H9 (cell line): ENCODE measurements at regions not wholly inside any gene's neighbourhood (a gene's known extent, or its start where the extent isn't known, plus 50 kb on each side); places are given as distances from the start of the nearest gene placed in this dataset.

Source experiments
- DNase-seq: peaks from one replicate; pipeline ENCODE4 v3.0.0-alpha.2; 2017
- H2AFZ ChIP-seq: one replicate; pipeline ENCODE4 v1.6.1; 2013; ENCODE audit warnings: mild to moderate bottlenecking, low read length, control low read depth, moderate library complexity
- H2AK5ac ChIP-seq: 2 replicates; pipeline ENCODE4 v1.6.1; 2013; ENCODE audit warnings: low read length, control low read depth, mixed read lengths; ENCODE audit not compliant: insufficient read length
- H2BK120ac ChIP-seq: one replicate; pipeline ENCODE4 v1.6.1; 2013; ENCODE audit warnings: low read depth, mild to moderate bottlenecking, low read length, control low read depth, inconsistent platforms; ENCODE audit not compliant: poor library complexity, severe bottlenecking
- H2BK12ac ChIP-seq: 2 replicates; pipeline ENCODE4 v1.6.1; 2013; ENCODE audit warnings: low read length, control low read depth, mixed read lengths, low read depth; ENCODE audit not compliant: insufficient read length
- H2BK15ac ChIP-seq: 2 replicates; pipeline ENCODE4 v1.6.1; 2013; ENCODE audit warnings: low read depth, low read length, control low read depth
- H2BK20ac ChIP-seq: one replicate; pipeline ENCODE4 v1.6.1; 2013; ENCODE audit warnings: low read depth, mild to moderate bottlenecking, low read length, control low read depth, inconsistent platforms; ENCODE audit not compliant: poor library complexity, severe bottlenecking
- H2BK5ac ChIP-seq: 2 replicates; pipeline ENCODE4 v1.6.1; 2013; ENCODE audit warnings: low read length, control low read depth, mixed read lengths; ENCODE audit not compliant: insufficient read length
- H3K14ac ChIP-seq: 2 replicates; pipeline ENCODE4 v1.6.1; 2013; ENCODE audit warnings: low read length, control low read depth; ENCODE audit not compliant: insufficient read depth
- H3K18ac ChIP-seq: 2 replicates; pipeline ENCODE4 v1.6.1; 2013; ENCODE audit warnings: low read depth, mild to moderate bottlenecking, mixed read lengths, low read length, control low read depth; ENCODE audit not compliant: insufficient read length
- H3K23ac ChIP-seq: 2 replicates; pipeline ENCODE4 v1.6.1; 2013; ENCODE audit warnings: low read length, control low read depth, mixed read lengths, low read depth; ENCODE audit not compliant: insufficient read length
- H3K23me2 ChIP-seq: 2 replicates; pipeline ENCODE4 v1.6.1; 2013; ENCODE audit warnings: low read depth, mild to moderate bottlenecking, mixed read lengths, low read length, control low read depth; ENCODE audit not compliant: insufficient read length, poor library complexity, severe bottlenecking
- H3K27ac ChIP-seq: 2 replicates; pipeline ENCODE4 v1.5.1; 2013; ENCODE audit warnings: low read length, control low read depth, mixed read lengths, low read depth; ENCODE audit not compliant: insufficient read length
- H3K27me3 ChIP-seq: 2 replicates; pipeline ENCODE4 v1.6.1; 2013; ENCODE audit warnings: low read length, control low read depth, inconsistent platforms; ENCODE audit not compliant: insufficient read depth
- H3K4ac ChIP-seq: 2 replicates; pipeline ENCODE4 v1.6.1; 2013; ENCODE audit warnings: low read depth, mild to moderate bottlenecking, control low read depth, inconsistent platforms, low read length, moderate library complexity
- H3K4me1 ChIP-seq: 2 replicates; pipeline ENCODE4 v1.6.1; 2013; ENCODE audit warnings: low read length, control low read depth, inconsistent platforms; ENCODE audit not compliant: insufficient read depth
- H3K4me2 ChIP-seq: 2 replicates; pipeline ENCODE4 v1.6.1; 2013; ENCODE audit warnings: low read length, control low read depth, mixed read lengths; ENCODE audit not compliant: insufficient read length, insufficient read depth
- H3K56ac ChIP-seq: 2 replicates; pipeline ENCODE4 v1.6.1; 2013; ENCODE audit warnings: low read depth, mild to moderate bottlenecking, mixed read lengths, low read length, control low read depth; ENCODE audit not compliant: insufficient read length
- H3K79me1 ChIP-seq: 2 replicates; pipeline ENCODE4 v1.6.1; 2013; ENCODE audit warnings: low read depth, mild to moderate bottlenecking, moderate library complexity, low read length, control low read depth, inconsistent platforms; ENCODE audit not compliant: insufficient read depth, poor library complexity, severe bottlenecking
- H3K79me2 ChIP-seq: 2 replicates; pipeline ENCODE4 v1.6.1; 2013; ENCODE audit warnings: low read length, control low read depth, inconsistent platforms; ENCODE audit not compliant: insufficient read depth
- H3K9ac ChIP-seq: 2 replicates; pipeline ENCODE4 v1.6.1; 2013; ENCODE audit warnings: low read length, control low read depth, mixed read lengths; ENCODE audit not compliant: insufficient read length; ENCODE audit errors: extremely low read depth
- H3K9me3 ChIP-seq: one replicate; pipeline ENCODE4 v1.6.1; 2013; ENCODE audit warnings: low read depth, low read length, inconsistent platforms; ENCODE audit not compliant: control insufficient read depth
- H3T11ph ChIP-seq: one replicate; pipeline ENCODE4 v1.6.1; 2013; ENCODE audit warnings: mild to moderate bottlenecking, low read length, control low read depth, inconsistent platforms
- H4K20me1 ChIP-seq: one replicate; pipeline ENCODE4 v1.6.1; 2013; ENCODE audit not compliant: control insufficient read depth, insufficient read length, insufficient read depth
- H4K5ac ChIP-seq: 2 replicates; pipeline ENCODE4 v1.6.1; 2013; ENCODE audit warnings: low read depth, mild to moderate bottlenecking, mixed read lengths, low read length, control low read depth; ENCODE audit not compliant: insufficient read length
- H4K8ac ChIP-seq: replicated peaks from 2 replicates; pipeline ENCODE4 v1.6.1; 2013; ENCODE audit warnings: low read length, control low read depth, mixed read lengths, low read depth; ENCODE audit not compliant: insufficient read length
- H4K91ac ChIP-seq: 2 replicates; pipeline ENCODE4 v1.6.1; 2013; ENCODE audit warnings: low read depth, mild to moderate bottlenecking, moderate library complexity, mixed read lengths, low read length, control low read depth; ENCODE audit not compliant: insufficient read length
- H3K27ac Mint-ChIP-seq, 3 experiments: 2 replicates in 2 of 3; 3 replicates in 1 of 3; pipeline ENCODE4 v1.8.0; 2020 to 2021; ENCODE audit warnings: mixed read lengths in 3 of 3, mild to moderate bottlenecking in 1 of 3, moderate library complexity in 1 of 3
- H3K27me3 Mint-ChIP-seq: 2 replicates; pipeline ENCODE4 v1.8.0; 2021; ENCODE audit warnings: low read depth, mild to moderate bottlenecking, moderate library complexity, mixed read lengths
- H3K36me3 Mint-ChIP-seq, 3 experiments: 2 replicates in 2 of 3; 3 replicates in 1 of 3; pipeline ENCODE4 v1.8.0; 2020 to 2021; ENCODE audit warnings: low read depth in 3 of 3, mixed read lengths in 3 of 3; ENCODE audit not compliant: insufficient read depth in 1 of 3
- H3K4me1 Mint-ChIP-seq, 2 experiments: 2 replicates each; pipeline ENCODE4 v1.8.0; 2020; ENCODE audit warnings: mixed read lengths in 2 of 2
- H3K4me3 Mint-ChIP-seq, 2 experiments: 2 replicates in 1 of 2; 3 replicates in 1 of 2; pipeline ENCODE4 v1.8.0; 2020 to 2021; ENCODE audit warnings: mild to moderate bottlenecking in 2 of 2, mixed read lengths in 2 of 2, moderate library complexity in 1 of 2
- H3K9me3 Mint-ChIP-seq, 2 experiments: 2 replicates in 1 of 2; 3 replicates in 1 of 2; pipeline ENCODE4 v1.8.0; 2020; ENCODE audit warnings: mild to moderate bottlenecking in 2 of 2, mixed read lengths in 2 of 2, moderate library complexity in 1 of 2
- CTCF ChIP-seq: fragments of 200-600 bp; sonication (generic); conservative IDR thresholded peaks from 3 replicates; pipeline ENCODE4 v1.8.0; 2021; ENCODE audit warnings: antibody characterized with exemption, mild to moderate bottlenecking
- WGBS: extraction: QIAGEN DNeasy Blood & Tissue Kit; methylation state at CpG from one replicate; pipeline ENCODE4 v1.1.7; 2013; ENCODE audit warnings: missing lambda C conversion rate, low lambda C conversion rate, mixed read lengths; ENCODE audit not compliant: insufficient read length; ENCODE audit errors: extremely low coverage; 5-methylcytosine and 5-hydroxymethylcytosine counted together

GRCh38 chr4:130154901-130155300 is 1058.9 kb downstream of the C4orf33 start:
- Mint-ChIP-seq H3K36me3 (peaks cover 5 to 10% (median 10%) of the 10 kb centered on the region in 3 experiments), H3K27me3 (no peaks in the 10 kb centered on the region; the same call in 1 of the 2 replicates), H3K9me3 (peaks cover 5 to 8% of the 10 kb centered on the region in 2 experiments), H3K4me1 (peaks cover 5 to 8% of the 10 kb centered on the region in 2 experiments), H3K27ac (peak overlapping the region in 2 of 3 experiments; percentile 25; a peak in 3 of 7 replicates), H3K4me3 (no peak overlapping the region)
- no peaks in the 10 kb centered on the region for H3K23me2 ChIP-seq
- H2BK20ac ChIP-seq: no peak overlapping the region
- no peak overlapping the region for H3T11ph ChIP-seq
- H2AK5ac ChIP-seq: no peak overlapping the region
- H2AFZ ChIP-seq: no peak overlapping the region
- H4K8ac ChIP-seq: no peak overlapping the region
- H3K14ac ChIP-seq: no peak overlapping the region
- no peak for DNase-seq
- H3K4ac ChIP-seq: no peak overlapping the region
- no peaks in the 10 kb centered on the region for H4K20me1 ChIP-seq
- no peak overlapping the region for H2BK12ac ChIP-seq
- no peaks in the 10 kb centered on the region for H3K79me2 ChIP-seq
- no peak overlapping the region for H3K4me2 ChIP-seq
- no peaks in the 10 kb centered on the region for H3K79me1 ChIP-seq
- no peak overlapping the region for H3K23ac ChIP-seq
- no peak overlapping the region for H3K18ac ChIP-seq
- H3K4me1 ChIP-seq: no peaks in the 10 kb centered on the region
- H3K9me3 ChIP-seq: no peaks in the 10 kb centered on the region
- H3K27ac ChIP-seq: no peak overlapping the region
- TF ChIP-seq CTCF: no peak
- H3K56ac ChIP-seq: no peak overlapping the region
- no peak overlapping the region for H4K5ac ChIP-seq
- H3K9ac ChIP-seq: no peak overlapping the region
- H4K91ac ChIP-seq: no peak overlapping the region
- no peak overlapping the region for H2BK5ac ChIP-seq
- H3K27me3 ChIP-seq: no peaks in the 10 kb centered on the region
- WGBS: no CpG with 5 or more reads among the region's 2 CpGs
- H2BK120ac ChIP-seq: no peak overlapping the region
- no peak overlapping the region for H2BK15ac ChIP-seq
